HG03521 (cell line): ENCODE measurements at regions not wholly inside any gene's neighbourhood (a gene's known extent, or its start where the extent isn't known, plus 50 kb on each side); places are given as distances from the start of the nearest gene placed in this dataset.
"Not testable (repeated sequence)": the region's sequence is repeated elsewhere in the genome, so short reads cannot be mapped to it uniquely, and the experiment has no call there.

ENCODE experiments used
- ATAC-seq: cut with Tn5 transposase; IDR thresholded peaks from one replicate; pipeline ENCODE4 v1.9.1; 2021; ENCODE audit warnings: mild to moderate bottlenecking, moderate library complexity; ENCODE audit not compliant: unreplicated experiment

- no peak for ATAC-seq
These were observed 150.8 kb upstream of the SLC44A1 start for GRCh38 chr9:105093685-105094084.

- ATAC-seq, result no peak
These were observed 146.1 kb upstream of the SLC44A1 start for GRCh38 chr9:105098370-105098769.

GRCh38 chr9:105103776-105104175, 140.7 kb upstream of the SLC44A1 start:
- ATAC-seq, result no peak

- ATAC-seq, result no peak
These were observed 130.1 kb upstream of the SLC44A1 start for GRCh38 chr9:105114318-105114717.

GRCh38 chr9:105114964-105115728, 129.3 kb upstream of the SLC44A1 start:
- peak; percentile 64 for ATAC-seq

GRCh38 chr9:105116052-105116868, 128.2 kb upstream of the SLC44A1 start:
- no peak for ATAC-seq

- ATAC-seq, result no peak
These were observed 127.2 kb upstream of the SLC44A1 start for GRCh38 chr9:105117234-105117633.

- ATAC-seq, result no peak
These were observed 125.8 kb upstream of the SLC44A1 start for GRCh38 chr9:105118636-105119035.

- no peak for ATAC-seq
These were observed 125.3 kb upstream of the SLC44A1 start for GRCh38 chr9:105119156-105119555.

- ATAC-seq, result no peak
These were observed 122.5 kb upstream of the SLC44A1 start for GRCh38 chr9:105121861-105122430.

GRCh38 chr9:105124598-105124997, 119.9 kb upstream of the SLC44A1 start:
- not testable (repeated sequence) for ATAC-seq

GRCh38 chr9:105126226-105126625, 118.2 kb upstream of the SLC44A1 start:
- no peak for ATAC-seq

GRCh38 chr9:105127863-105128220, 116.6 kb upstream of the SLC44A1 start:
- peak; percentile 95 for ATAC-seq

- ATAC-seq, result no peak
These were observed 115.4 kb upstream of the SLC44A1 start for GRCh38 chr9:105128908-105129600.

- ATAC-seq, result no peak
These were observed 114.7 kb upstream of the SLC44A1 start for GRCh38 chr9:105129731-105130130.

- no peak for ATAC-seq
These were observed 112.5 kb upstream of the SLC44A1 start for GRCh38 chr9:105131981-105132380.

GRCh38 chr9:105132606-105133005, 111.8 kb upstream of the SLC44A1 start:
- ATAC-seq, result no peak

- no peak for ATAC-seq
These were observed 106.1 kb upstream of the SLC44A1 start for GRCh38 chr9:105138306-105138801.

- ATAC-seq, result peak; percentile 88
These were observed 103.1 kb upstream of the SLC44A1 start for GRCh38 chr9:105141146-105141975.

- ATAC-seq, result no peak
These were observed 102.5 kb upstream of the SLC44A1 start for GRCh38 chr9:105141976-105142250.
